HL-60 (cell line): ENCODE measurements at regions not wholly inside any gene's neighbourhood (a gene's known extent, or its start where the extent isn't known, plus 50 kb on each side); places are given as distances from the start of the nearest gene placed in this dataset.

Experiments
- DNase-seq, 2 experiments: peaks; one replicate each; pipeline ENCODE4 v3.0.0-alpha.2; 2010 to 2020; ENCODE audit warnings: low read depth in 1 of 2, low spot score in 1 of 2
- H3K27ac ChIP-seq: fragments of 250-450 bp; sonication (Bioruptor Pico); replicated peaks from 2 replicates; pipeline ENCODE4 v1.5.1; 2020; ENCODE audit warnings: mild to moderate bottlenecking, moderate library complexity
- H3K27me3 ChIP-seq: fragments of 250-450 bp; sonication (Bioruptor Pico); 2 replicates; pipeline ENCODE4 v1.5.1; 2021; ENCODE audit warnings: mild to moderate bottlenecking, moderate library complexity; ENCODE audit not compliant: insufficient read depth, poor library complexity, severe bottlenecking
- H3K4me3 ChIP-seq: replicated peaks from 2 replicates; pipeline ENCODE4 v1.5.1; 2011; ENCODE audit warnings: mild to moderate bottlenecking, control low read depth, low read length; ENCODE audit not compliant: insufficient read depth
- GABPA ChIP-seq: IDR thresholded peaks from 2 replicates; pipeline ENCODE4 v1.6.1; 2012; ENCODE audit warnings: low read depth
- POLR2AphosphoS5 ChIP-seq: IDR thresholded peaks from 2 replicates; pipeline ENCODE4 v1.6.1; 2012; ENCODE audit warnings: low read depth
- SPI1 ChIP-seq: IDR thresholded peaks from 2 replicates; pipeline ENCODE4 v1.6.1; 2012; ENCODE audit warnings: low read depth, mild to moderate bottlenecking, borderline replicate concordance
- TF ChIP-seq, protein P1 (sequence below): IDR thresholded peaks from 2 replicates; pipeline ENCODE4 v1.6.1; 2012; ENCODE audit warnings: low read depth; ENCODE audit not compliant: insufficient replicate concordance
- TF ChIP-seq, protein P2 (sequence below): IDR thresholded peaks from one replicate; pipeline ENCODE4 v1.5.1; 2011; ENCODE audit warnings: low read length, control low read depth, inconsistent platforms; ENCODE audit not compliant: insufficient read depth

GRCh38 chr2:188146888-188147287 is 144.8 kb upstream of the GULP1 start:
- DNase-seq, result no peak
- TF ChIP-seq POLR2AphosphoS5, result no peak
- TF ChIP-seq, protein P1, sequence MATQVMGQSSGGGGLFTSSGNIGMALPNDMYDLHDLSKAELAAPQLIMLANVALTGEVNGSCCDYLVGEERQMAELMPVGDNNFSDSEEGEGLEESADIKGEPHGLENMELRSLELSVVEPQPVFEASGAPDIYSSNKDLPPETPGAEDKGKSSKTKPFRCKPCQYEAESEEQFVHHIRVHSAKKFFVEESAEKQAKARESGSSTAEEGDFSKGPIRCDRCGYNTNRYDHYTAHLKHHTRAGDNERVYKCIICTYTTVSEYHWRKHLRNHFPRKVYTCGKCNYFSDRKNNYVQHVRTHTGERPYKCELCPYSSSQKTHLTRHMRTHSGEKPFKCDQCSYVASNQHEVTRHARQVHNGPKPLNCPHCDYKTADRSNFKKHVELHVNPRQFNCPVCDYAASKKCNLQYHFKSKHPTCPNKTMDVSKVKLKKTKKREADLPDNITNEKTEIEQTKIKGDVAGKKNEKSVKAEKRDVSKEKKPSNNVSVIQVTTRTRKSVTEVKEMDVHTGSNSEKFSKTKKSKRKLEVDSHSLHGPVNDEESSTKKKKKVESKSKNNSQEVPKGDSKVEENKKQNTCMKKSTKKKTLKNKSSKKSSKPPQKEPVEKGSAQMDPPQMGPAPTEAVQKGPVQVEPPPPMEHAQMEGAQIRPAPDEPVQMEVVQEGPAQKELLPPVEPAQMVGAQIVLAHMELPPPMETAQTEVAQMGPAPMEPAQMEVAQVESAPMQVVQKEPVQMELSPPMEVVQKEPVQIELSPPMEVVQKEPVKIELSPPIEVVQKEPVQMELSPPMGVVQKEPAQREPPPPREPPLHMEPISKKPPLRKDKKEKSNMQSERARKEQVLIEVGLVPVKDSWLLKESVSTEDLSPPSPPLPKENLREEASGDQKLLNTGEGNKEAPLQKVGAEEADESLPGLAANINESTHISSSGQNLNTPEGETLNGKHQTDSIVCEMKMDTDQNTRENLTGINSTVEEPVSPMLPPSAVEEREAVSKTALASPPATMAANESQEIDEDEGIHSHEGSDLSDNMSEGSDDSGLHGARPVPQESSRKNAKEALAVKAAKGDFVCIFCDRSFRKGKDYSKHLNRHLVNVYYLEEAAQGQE, result no peak
- TF ChIP-seq, protein P2, sequence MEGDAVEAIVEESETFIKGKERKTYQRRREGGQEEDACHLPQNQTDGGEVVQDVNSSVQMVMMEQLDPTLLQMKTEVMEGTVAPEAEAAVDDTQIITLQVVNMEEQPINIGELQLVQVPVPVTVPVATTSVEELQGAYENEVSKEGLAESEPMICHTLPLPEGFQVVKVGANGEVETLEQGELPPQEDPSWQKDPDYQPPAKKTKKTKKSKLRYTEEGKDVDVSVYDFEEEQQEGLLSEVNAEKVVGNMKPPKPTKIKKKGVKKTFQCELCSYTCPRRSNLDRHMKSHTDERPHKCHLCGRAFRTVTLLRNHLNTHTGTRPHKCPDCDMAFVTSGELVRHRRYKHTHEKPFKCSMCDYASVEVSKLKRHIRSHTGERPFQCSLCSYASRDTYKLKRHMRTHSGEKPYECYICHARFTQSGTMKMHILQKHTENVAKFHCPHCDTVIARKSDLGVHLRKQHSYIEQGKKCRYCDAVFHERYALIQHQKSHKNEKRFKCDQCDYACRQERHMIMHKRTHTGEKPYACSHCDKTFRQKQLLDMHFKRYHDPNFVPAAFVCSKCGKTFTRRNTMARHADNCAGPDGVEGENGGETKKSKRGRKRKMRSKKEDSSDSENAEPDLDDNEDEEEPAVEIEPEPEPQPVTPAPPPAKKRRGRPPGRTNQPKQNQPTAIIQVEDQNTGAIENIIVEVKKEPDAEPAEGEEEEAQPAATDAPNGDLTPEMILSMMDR, result no peak
- TF ChIP-seq GABPA, result no peak
- no peak overlapping the region for H3K4me3 ChIP-seq
- no peaks in the 10 kb centered on the region for H3K27me3 ChIP-seq
- H3K27ac ChIP-seq, result no peak overlapping the region

DNA sequence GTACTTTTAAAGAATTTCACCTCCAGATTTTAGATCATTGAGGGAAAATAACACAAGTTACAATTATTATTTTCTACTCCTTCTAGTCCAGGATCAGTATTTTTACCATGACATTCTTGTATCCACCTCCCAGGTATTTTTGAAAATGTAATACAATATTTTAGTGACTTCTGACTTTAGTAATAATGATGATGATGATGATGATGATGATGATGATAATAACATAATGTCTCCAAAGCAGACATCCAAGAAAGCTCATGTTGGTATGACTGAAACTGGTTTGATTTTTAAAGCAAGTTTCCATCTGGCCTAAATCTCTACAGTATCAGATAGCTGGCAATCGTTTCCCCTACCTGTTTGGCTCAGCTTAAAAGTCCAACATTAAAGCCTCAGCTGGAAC is 140.0 kb upstream of the GULP1 start:
- DNase-seq, result no peak
- no peaks in the 10 kb centered on the region for H3K27me3 ChIP-seq
- TF ChIP-seq, protein P1, result no peak
- TF ChIP-seq, protein P2, result no peak
- no peak for TF ChIP-seq SPI1
- TF ChIP-seq POLR2AphosphoS5, result no peak
- no peak overlapping the region for H3K27ac ChIP-seq
- no peak overlapping the region for H3K4me3 ChIP-seq

DNA sequence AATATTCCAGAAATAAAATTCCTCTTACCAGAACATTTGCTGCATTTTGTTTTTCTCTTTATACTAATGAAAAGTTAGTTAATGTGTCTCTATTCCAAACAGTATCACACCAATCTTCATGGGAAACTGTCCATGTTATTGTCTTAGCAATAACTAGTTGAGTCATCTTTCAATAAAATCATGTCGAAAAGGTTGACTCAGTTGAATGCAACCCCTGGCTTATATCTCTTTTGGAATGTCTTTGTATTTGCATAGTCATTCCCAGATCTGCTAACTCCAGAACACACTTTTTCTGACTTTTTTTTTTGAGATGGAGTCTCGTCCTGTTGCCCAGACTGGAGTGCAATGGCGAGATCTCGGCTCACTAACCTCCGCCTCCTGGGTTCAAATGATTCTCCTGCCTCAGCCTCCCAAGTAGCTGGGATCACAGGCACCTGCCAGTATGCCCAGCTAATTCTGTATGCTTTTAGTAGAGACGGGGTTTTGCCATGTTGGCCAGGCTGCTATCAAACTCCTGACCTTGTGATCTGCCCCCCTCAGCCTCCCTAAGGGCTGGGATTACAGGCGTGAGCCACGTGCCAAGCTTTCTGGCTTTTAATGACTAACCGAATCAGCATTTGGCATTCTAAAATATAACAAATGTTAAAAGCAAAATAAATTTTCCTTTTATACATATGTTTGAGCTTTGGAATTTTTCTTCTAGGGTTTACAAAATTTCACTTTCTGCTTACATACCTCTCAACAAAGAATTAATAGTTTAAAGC is 133.2 kb upstream of the GULP1 start:
- H3K4me3 ChIP-seq, result no peak overlapping the region
- H3K27me3 ChIP-seq, result no peaks in the 10 kb centered on the region
- H3K27ac ChIP-seq, result no peak overlapping the region
- no peak for DNase-seq
- TF ChIP-seq GABPA (no peak), POLR2AphosphoS5 (no peak), SPI1 (no peak)
- TF ChIP-seq, protein P2, result no peak
- TF ChIP-seq, protein P1, result no peak
